Osteoblast (primary cell): ENCODE measurements at regions not wholly inside any gene's neighbourhood (a gene's known extent, or its start where the extent isn't known, plus 50 kb on each side); places are given as distances from the start of the nearest gene placed in this dataset.

Source experiments
- DNase-seq: peaks from one replicate; pipeline ENCODE4 v3.0.0; 2011; ENCODE audit warnings: low spot score, mixed read lengths; ENCODE audit not compliant: insufficient read length; ENCODE audit errors: missing footprints
- H2AFZ ChIP-seq: 2 replicates; pipeline ENCODE4 v1.6.0; 2011; ENCODE audit warnings: mild to moderate bottlenecking, low read length
- H3K27ac ChIP-seq: 2 replicates; pipeline ENCODE4 v1.5.1; 2011; ENCODE audit warnings: mild to moderate bottlenecking, low read depth, low read length, moderate library complexity
- H3K27me3 ChIP-seq: 2 replicates; pipeline ENCODE4 v1.6.0; 2012; ENCODE audit warnings: mild to moderate bottlenecking, control low read depth, inconsistent platforms, low read length, moderate library complexity; ENCODE audit not compliant: insufficient read depth
- H3K36me3 ChIP-seq: 2 replicates; pipeline ENCODE4 v1.5.1; 2011; ENCODE audit warnings: mild to moderate bottlenecking, low read length, control low read depth, moderate library complexity; ENCODE audit not compliant: insufficient read depth
- H3K4me1 ChIP-seq: 2 replicates; pipeline ENCODE4 v1.5.1; 2011; ENCODE audit warnings: mild to moderate bottlenecking, low read length, control low read depth, moderate library complexity; ENCODE audit not compliant: insufficient read depth
- H3K4me2 ChIP-seq: 2 replicates; pipeline ENCODE4 v1.6.0; 2011; ENCODE audit warnings: mild to moderate bottlenecking, low read length; ENCODE audit not compliant: insufficient read depth
- H3K4me3 ChIP-seq: fragments of 200-600 bp; sonication (generic); 3 replicates; pipeline ENCODE4 v1.5.1; 2012; ENCODE audit warnings: mild to moderate bottlenecking, low read length, inconsistent platforms; ENCODE audit not compliant: insufficient read depth
- H3K79me2 ChIP-seq: 2 replicates; pipeline ENCODE4 v1.6.0; 2012; ENCODE audit warnings: mild to moderate bottlenecking, low read length, control low read depth, inconsistent platforms; ENCODE audit not compliant: insufficient read depth
- H3K9me3 ChIP-seq: 2 replicates; pipeline ENCODE4 v1.5.1; 2011; ENCODE audit warnings: low read depth, low read length, control low read depth
- H4K20me1 ChIP-seq: 2 replicates; pipeline ENCODE4 v1.6.0; 2012; ENCODE audit warnings: mild to moderate bottlenecking, low read length, control low read depth; ENCODE audit not compliant: insufficient read depth
- CTCF ChIP-seq: IDR thresholded peaks from 2 replicates; pipeline ENCODE4 v1.5.1; 2011; ENCODE audit warnings: mild to moderate bottlenecking, low read depth, low read length, moderate library complexity; ENCODE audit errors: extremely low read depth

- Histone ChIP-seq H3K79me2 (no peaks in the 10 kb centered on the region), H3K4me3 (no peak overlapping the region), H3K4me1 (no peaks in the 10 kb centered on the region), H3K9me3 (no peaks in the 10 kb centered on the region), H3K36me3 (no peaks in the 10 kb centered on the region), H3K27me3 (no peaks in the 10 kb centered on the region), H3K27ac (no peak overlapping the region), H3K4me2 (no peak overlapping the region), H4K20me1 (no peaks in the 10 kb centered on the region), H2AFZ (no peak overlapping the region)
- TF ChIP-seq CTCF, result no peak
- no peak for DNase-seq
Measured at GRCh38 chr1:86285796-86286195, 110.3 kb downstream of the ODF2L start.

- DNase-seq, result no peak
- H3K9me3 ChIP-seq, result no peaks in the 10 kb centered on the region
- no peaks in the 10 kb centered on the region for H4K20me1 ChIP-seq
- H3K27ac ChIP-seq, result no peak overlapping the region
- no peaks in the 10 kb centered on the region for H3K27me3 ChIP-seq
- no peaks in the 10 kb centered on the region for H3K36me3 ChIP-seq
- H3K4me2 ChIP-seq, result no peak overlapping the region
- H3K4me3 ChIP-seq, result no peak overlapping the region
- no peaks in the 10 kb centered on the region for H3K4me1 ChIP-seq
- no peak overlapping the region for H2AFZ ChIP-seq
- no peaks in the 10 kb centered on the region for H3K79me2 ChIP-seq
- TF ChIP-seq CTCF, result no peak
Measured at GRCh38 chr1:86282611-86283010, 113.5 kb downstream of the ODF2L start.

GRCh38 chr1:86277936-86278335 is 118.2 kb downstream of the ODF2L start:
- Histone ChIP-seq H3K79me2 (no peaks in the 10 kb centered on the region), H3K4me1 (no peaks in the 10 kb centered on the region), H4K20me1 (no peaks in the 10 kb centered on the region), H3K4me2 (no peak overlapping the region), H3K36me3 (no peaks in the 10 kb centered on the region), H3K4me3 (no peak overlapping the region), H3K27ac (no peak overlapping the region), H3K9me3 (no peaks in the 10 kb centered on the region), H3K27me3 (no peaks in the 10 kb centered on the region), H2AFZ (no peak overlapping the region)
- TF ChIP-seq CTCF, result no peak
- no peak for DNase-seq

- H3K9me3 ChIP-seq, result no peaks in the 10 kb centered on the region
- H3K27ac ChIP-seq, result no peak overlapping the region
- H3K4me1 ChIP-seq, result no peaks in the 10 kb centered on the region
- H4K20me1 ChIP-seq, result no peaks in the 10 kb centered on the region
- TF ChIP-seq CTCF, result no peak
- no peak overlapping the region for H3K4me3 ChIP-seq
- DNase-seq, result peak; percentile 48
- H3K36me3 ChIP-seq, result no peaks in the 10 kb centered on the region
- H3K27me3 ChIP-seq, result no peaks in the 10 kb centered on the region
- no peak overlapping the region for H2AFZ ChIP-seq
- H3K4me2 ChIP-seq, result no peak overlapping the region
- H3K79me2 ChIP-seq, result no peaks in the 10 kb centered on the region
Measured at GRCh38 chr1:86273066-86273465, 116.5 kb upstream of the COL24A1 start.
